H1 (cell line): ENCODE measurements at regions not wholly inside any gene's neighbourhood (a gene's known extent, or its start where the extent isn't known, plus 50 kb on each side); places are given as distances from the start of the nearest gene placed in this dataset.

Source experiments
- ATF2 ChIP-seq: IDR thresholded peaks from 2 replicates; pipeline ENCODE4 v1.6.1; 2012; ENCODE audit warnings: low read length, inconsistent platforms
- CBX8 ChIP-seq: fragments of 300-800, 300-1000 bp; sonication (generic); IDR thresholded peaks from 2 replicates; pipeline ENCODE4 v1.7.1; 2016; ENCODE audit warnings: low read depth, low read length, borderline replicate concordance
- CTCF ChIP-seq, 3 experiments: IDR thresholded peaks; 1 replicate in 2 of 3; 2 replicates in 1 of 3; pipeline versions ENCODE4 v1.5.1 to v1.6.1; 2011; ENCODE audit warnings: low read length in 3 of 3, mild to moderate bottlenecking in 3 of 3, inconsistent platforms in 2 of 3, low read depth in 1 of 3, moderate library complexity in 1 of 3; ENCODE audit not compliant: insufficient read depth in 1 of 3; ENCODE audit errors: control extremely low read depth in 1 of 3
- EP300 ChIP-seq, 2 experiments: IDR thresholded peaks; 1 replicate in 1 of 2; 2 replicates in 1 of 2; pipeline ENCODE4 v1.6.1; 2011 to 2012; ENCODE audit warnings: low read depth in 2 of 2, low read length in 2 of 2, mild to moderate bottlenecking in 2 of 2, borderline replicate concordance in 1 of 2, inconsistent platforms in 1 of 2, moderate library complexity in 1 of 2
- EZH2 ChIP-seq: fragments of 200-600 bp; sonication (generic); IDR thresholded peaks from 2 replicates; pipeline ENCODE4 v1.7.1; 2012; ENCODE audit warnings: low read depth, mild to moderate bottlenecking, moderate library complexity, low read length, inconsistent platforms; ENCODE audit not compliant: severe bottlenecking
- NRF1 ChIP-seq: IDR thresholded peaks from 2 replicates; pipeline ENCODE4 v1.6.1; 2011; ENCODE audit warnings: mild to moderate bottlenecking, low read depth, low read length, improper control_type of control experiment
- POLR2A ChIP-seq, 2 experiments: IDR thresholded peaks; 1 replicate in 1 of 2; 2 replicates in 1 of 2; pipeline ENCODE4 v1.6.1; 2011; ENCODE audit warnings: low read depth in 2 of 2, low read length in 2 of 2, mild to moderate bottlenecking in 2 of 2; ENCODE audit errors: control extremely low read depth in 1 of 2
- RAD21 ChIP-seq, 2 experiments: IDR thresholded peaks in 1 of 2; conservative IDR thresholded peaks in 1 of 2; 2 replicates each; pipeline ENCODE4 v1.6.1; 2011; ENCODE audit warnings: low read depth in 2 of 2, low read length in 2 of 2, improper control_type of control experiment in 1 of 2, inconsistent platforms in 1 of 2, mild to moderate bottlenecking in 1 of 2, moderate library complexity in 1 of 2
- SP2 ChIP-seq: IDR thresholded peaks from 2 replicates; pipeline ENCODE4 v1.6.1; 2012; ENCODE audit warnings: mild to moderate bottlenecking, low read length, inconsistent platforms
- TAF1 ChIP-seq: IDR thresholded peaks from 2 replicates; pipeline ENCODE4 v1.6.1; 2011; ENCODE audit warnings: mild to moderate bottlenecking, low read depth, low read length
- USF2 ChIP-seq: IDR thresholded peaks from 2 replicates; pipeline ENCODE4 v1.6.1; 2011; ENCODE audit warnings: low read length, improper control_type of control experiment

- no peak for TF ChIP-seq RAD21 (IDR thresholded peaks at IDR 0.05 in 1 of 2, conservative IDR thresholded peaks at IDR 0.05 in 1 of 2; ENCODE audit: low read depth in 2 of 2, low read length in 2 of 2)
- no peak for TF ChIP-seq SP2
- TF ChIP-seq EZH2, result no peak
- TF ChIP-seq POLR2A (IDR thresholded peaks at IDR 0.05; ENCODE audit: control extremely low read depth in 1 of 2, low read depth in 2 of 2, low read length in 2 of 2), result no peak
- TF ChIP-seq ATF2, result no peak
- no peak for TF ChIP-seq USF2
- TF ChIP-seq CBX8, result no peak
- TF ChIP-seq CTCF (IDR thresholded peaks at IDR 0.05; ENCODE audit: control extremely low read depth in 1 of 3, insufficient read depth in 1 of 3, low read depth in 1 of 3, low read length in 3 of 3), result no peak
- no peak for TF ChIP-seq EP300 (IDR thresholded peaks at IDR 0.05; ENCODE audit: borderline replicate concordance in 1 of 2, low read depth in 2 of 2, low read length in 2 of 2)
- no peak for TF ChIP-seq NRF1
- no peak for TF ChIP-seq TAF1
Observed at GRCh38 chr14:46596236-46596635, 55.3 kb downstream of the RPL10L start.
